ENCODE measurements at regions not wholly inside any gene's neighbourhood (a gene's known extent, or its start where the extent isn't known, plus 50 kb on each side); places are given as distances from the start of the nearest gene placed in this dataset.
"Not testable (repeated sequence)": the region's sequence is repeated elsewhere in the genome, so short reads cannot be mapped to it uniquely, and the experiment has no call there.

- no peak for DNase-seq
Observed at GRCh38 chr4:157775971-157776370, 396.9 kb downstream of the GASK1B start.

DNA sequence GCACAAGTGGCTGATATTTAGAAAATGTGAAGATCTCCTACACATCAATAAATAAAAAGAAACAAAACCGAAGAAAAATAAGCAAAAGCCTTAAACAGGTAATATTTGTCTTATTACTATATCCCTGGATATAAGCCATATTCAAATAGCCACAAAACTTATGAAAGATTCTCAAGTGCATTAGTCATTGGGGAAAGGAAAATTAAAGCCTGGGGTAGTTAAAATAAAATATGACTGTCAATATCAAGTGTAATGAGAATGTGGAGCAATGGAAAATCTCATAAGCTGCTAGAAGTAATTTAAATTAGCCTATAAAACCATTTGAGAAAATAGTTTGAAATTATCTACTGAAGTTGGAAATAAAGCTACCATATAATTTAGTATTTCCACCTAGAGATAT is 399.9 kb downstream of the GASK1B start:
- DNase-seq: no peak

- DNase-seq: no peak
Observed at GRCh38 chr4:157768419-157768818, 404.4 kb downstream of the GASK1B start.

DNA sequence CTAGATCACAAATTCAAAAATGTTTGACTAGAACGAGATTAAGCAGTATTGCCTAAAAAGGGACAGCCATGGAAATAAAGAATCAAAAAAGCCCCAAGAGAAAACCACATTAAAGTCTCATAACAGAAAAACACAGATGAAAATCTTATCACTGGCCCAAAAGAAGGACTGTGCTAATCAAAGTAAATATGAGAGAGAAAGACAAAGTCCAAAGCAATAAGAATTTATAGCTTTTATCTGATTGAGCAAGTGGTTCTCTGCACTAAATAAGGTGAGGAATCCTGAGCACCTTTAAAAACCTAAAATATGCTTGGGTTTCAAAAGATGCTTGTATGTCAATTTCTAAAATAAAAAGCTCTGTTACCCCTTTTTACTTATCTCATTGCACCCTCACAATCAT is 409.3 kb downstream of the GASK1B start:
- DNase-seq: no peak

DNA sequence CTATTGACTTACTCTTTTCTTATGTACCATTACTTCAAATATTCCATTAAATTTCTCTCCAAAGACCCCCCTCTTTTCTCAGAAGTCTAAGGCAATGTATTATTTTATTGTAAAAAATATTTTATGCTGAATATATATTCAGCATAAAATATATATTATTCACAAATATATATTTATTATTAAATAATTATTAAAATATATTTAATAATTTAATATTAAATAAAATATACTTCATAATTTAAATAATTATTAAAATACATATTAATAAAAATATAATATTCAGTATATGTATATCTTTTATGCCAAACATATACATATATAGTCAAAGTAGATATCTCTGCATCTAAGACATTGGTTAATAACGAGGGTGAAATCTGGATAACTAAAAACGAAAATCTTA is 418.4 kb downstream of the GASK1B start:
- DNase-seq: no peak

DNA sequence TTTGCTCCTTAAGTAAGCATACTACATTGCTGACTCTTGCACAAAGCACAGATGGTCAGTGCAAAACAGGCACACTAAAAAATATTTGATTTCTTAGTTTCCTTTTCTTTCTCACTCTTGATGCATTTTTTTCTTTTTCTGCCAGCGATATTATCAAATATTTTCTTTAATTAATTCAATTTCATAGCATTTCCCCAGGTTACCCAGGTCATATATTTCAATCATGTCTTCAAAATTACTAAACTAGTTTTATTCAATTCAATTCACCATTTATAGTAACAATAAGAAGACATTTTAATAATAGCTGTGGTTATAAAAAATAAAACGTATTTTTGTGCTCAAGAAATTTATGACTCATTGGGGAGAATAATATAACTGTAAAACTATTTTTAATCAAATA is 421.2 kb downstream of the GASK1B start:
- no peak for DNase-seq

DNA sequence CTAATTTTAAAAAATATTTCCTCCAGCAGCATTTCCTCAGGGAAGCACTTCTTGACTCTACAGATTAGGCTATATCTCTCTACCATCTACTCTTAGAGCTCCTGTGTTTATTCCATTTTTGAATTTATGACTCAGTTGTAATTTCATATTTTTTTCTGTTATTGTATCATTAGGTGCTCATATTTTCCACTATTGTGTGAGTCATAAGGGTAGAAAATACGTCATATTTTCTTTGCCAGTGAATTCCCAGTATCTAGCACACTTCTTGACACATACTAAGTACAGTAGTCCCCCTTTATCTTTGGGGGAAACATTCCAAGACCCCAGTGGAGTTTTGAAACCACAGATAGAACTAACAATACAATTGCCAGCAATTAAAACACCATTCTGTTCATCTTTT is 431.2 kb downstream of the GASK1B start:
- no peak for DNase-seq

- DNase-seq: no peak
Observed at GRCh38 chr4:157739242-157739641, 433.6 kb downstream of the GASK1B start.

DNA sequence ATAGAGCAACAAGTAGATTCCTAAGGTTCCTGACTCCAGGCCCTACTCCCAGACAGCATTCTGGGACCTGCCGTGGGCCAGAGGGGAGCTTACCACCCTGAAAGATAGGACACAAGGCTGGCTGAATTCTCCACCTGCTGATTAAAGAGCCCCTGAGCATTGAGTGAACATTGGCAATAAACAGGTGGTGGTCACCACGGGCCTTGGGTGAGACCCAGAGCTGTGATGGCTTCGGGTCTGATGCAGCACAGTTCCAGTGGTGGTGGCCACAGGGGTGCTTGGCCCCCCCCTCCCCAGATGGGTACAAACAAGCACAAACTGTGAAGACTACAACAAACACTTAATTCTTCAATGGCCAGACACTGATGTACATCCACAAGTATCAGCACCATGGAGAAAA is 444.6 kb downstream of the GASK1B start:
- no peak for DNase-seq

DNA sequence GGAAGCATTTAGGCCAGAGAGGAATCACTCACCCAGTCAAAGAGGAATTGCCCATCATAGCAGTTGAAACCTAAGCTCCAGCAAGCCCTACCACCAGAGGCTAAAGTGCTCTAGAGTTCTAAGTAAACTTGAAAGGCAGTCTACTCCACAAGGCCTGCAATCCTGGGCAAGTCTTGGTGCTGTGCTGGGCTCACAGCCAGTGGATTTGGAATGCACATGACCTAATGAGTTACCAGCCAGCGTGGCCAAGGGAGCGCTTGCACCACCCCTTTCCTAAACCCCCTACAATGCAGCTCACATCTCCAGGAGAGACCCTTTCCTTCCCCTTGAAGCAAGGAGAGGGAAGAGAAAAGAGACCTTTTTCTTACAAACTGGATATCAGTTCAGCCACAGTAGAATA is 445.7 kb downstream of the GASK1B start:
- DNase-seq: no peak

DNA sequence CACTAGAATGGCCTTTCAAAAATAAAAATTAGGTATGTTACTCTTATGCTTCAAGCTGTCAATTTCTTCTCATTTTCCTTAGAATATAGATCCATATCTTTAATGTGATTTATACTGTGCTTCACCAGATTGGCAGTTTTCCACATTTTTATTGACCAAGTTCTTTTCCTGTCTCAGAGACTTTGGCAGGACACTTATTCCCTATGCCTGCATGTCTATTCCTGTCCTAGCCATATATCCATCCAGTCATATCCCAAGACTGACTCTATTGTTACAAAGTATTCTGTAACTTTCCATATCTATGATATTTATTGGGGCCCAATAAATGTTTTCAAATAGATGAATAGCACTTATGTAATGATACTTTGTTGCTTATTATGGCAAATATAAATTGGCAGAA is 450.7 kb downstream of the GASK1B start:
- DNase-seq: no peak

GRCh38 chr4:157713342-157713741 is 459.5 kb downstream of the GASK1B start:
- no peak for DNase-seq

DNA sequence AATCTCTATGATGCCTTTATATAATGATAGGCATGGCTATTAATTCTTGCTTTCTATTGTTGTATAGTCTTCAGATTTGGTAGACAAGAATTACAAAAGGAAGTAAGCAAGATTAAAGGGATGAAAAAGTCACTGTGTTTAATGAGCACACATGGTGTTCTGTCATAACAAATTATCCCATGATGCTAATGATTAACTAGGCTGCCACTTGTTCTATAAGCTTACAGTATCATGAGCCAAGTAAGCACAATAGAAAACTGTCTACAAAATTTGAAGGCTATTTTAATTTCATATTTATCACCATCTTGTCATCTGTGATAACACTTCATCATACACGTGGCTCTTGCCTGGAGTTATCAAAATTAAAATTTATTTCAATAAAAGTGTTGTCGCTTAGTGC is 466.7 kb downstream of the GASK1B start:
- DNase-seq: no peak

DNA sequence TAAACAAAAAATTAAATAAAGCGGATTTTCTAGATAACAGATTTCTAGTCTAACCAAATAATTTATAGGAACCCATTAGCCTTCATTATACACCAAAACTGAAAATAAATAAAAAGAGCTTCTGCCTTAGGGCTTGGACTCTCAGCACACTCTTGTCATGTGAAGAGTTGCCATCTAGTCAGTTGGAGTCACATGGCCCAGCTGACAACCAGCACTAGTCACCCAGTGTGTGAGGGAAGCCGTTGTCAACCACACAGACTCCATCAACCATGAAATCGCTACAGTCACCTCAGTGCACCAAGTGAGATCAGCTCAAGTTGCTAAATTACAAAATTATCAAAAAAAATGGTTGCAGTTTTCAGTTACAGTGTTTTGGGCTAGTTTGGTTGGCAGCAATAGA is 470.0 kb downstream of the GASK1B start:
- DNase-seq: no peak

DNA sequence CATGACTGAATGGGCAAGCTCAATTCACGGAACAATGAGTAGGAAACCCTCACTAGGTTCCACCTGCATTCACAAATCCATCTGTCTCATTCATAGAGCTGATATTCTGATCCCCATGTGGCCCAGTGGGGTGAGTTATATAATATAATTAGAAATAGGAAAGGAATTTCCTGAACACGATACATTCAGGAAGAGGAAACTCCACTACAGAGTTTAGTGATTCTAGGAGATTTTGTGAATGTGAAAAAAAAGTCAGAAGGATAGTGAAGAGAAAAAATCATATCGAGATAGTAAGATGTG is 471.2 kb downstream of the GASK1B start:
- no peak for DNase-seq

DNA sequence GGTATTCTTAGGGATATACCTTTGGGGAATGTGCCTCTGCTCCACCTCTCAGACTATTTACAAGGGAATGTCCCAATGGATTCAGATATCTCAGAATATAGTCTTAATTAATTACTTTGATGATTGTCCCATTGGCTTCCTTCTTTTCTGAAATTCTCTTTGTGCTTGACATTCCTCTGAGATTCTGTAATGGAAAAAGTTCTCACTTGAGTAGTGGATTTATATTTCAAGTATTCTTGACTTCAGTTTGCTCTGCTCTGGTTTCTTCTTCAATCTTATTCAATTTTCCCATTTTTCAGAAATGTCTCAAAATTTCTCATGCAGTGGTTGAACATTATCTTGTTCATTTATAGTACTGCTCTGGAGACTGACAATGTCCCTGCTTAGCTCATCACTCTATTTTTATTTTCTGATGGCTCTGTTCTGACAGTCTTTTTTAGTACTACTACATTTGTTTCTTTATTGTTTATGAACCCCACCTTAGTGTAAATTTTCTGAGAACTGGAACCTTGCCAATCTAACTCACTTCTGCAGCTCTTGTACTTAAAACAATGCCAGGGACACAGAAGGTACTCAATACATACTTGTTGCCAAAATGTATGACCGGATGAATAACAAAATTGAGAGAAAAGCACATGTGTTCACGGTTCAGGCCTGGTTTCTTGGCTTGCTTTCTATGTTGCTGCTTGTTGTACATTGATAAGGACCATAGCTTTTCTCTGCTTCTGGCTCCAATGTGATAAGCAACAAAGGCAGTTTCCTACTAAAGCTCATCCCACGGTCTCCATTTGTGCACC is 471.7 kb downstream of the GASK1B start:
- no peak for DNase-seq

- no peak for DNase-seq
Observed at GRCh38 chr4:157689476-157689875, 468.9 kb downstream of the GRIA2 start.

DNA sequence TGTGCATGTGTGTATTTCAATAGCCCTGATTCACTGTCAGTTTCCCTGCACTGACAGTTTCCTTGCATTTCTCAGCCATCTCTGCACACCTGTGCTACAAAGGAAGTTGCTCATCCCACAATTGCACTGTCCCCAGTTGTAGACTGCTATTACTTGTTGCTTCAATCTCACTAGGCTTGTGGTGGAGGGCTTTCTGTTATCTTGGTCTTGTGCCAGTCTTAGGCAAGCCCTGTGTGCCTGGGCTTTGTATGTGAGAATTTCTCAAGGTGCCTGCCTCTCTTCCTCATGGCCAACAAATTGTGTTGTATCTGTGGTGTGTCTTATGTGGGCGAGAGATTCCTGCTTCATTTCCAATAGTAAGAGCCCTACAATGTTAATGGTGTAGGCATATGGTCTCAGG is 467.4 kb downstream of the GRIA2 start:
- no peak for DNase-seq

- not testable (repeated sequence) for DNase-seq
Observed at GRCh38 chr4:157679326-157679725, 458.8 kb downstream of the GRIA2 start.

GRCh38 chr4:157678478-157678877 is 457.9 kb downstream of the GRIA2 start:
- no peak for DNase-seq

GRCh38 chr4:157674699-157675098 is 454.2 kb downstream of the GRIA2 start:
- no peak for DNase-seq

- DNase-seq: no peak
Observed at GRCh38 chr4:157667836-157668235, 447.3 kb downstream of the GRIA2 start.

- no peak for DNase-seq
Observed at GRCh38 chr4:157664726-157665125, 444.2 kb downstream of the GRIA2 start.

GRCh38 chr4:157655096-157655809 is 434.7 kb downstream of the GRIA2 start:
- DNase-seq: no peak

DNA sequence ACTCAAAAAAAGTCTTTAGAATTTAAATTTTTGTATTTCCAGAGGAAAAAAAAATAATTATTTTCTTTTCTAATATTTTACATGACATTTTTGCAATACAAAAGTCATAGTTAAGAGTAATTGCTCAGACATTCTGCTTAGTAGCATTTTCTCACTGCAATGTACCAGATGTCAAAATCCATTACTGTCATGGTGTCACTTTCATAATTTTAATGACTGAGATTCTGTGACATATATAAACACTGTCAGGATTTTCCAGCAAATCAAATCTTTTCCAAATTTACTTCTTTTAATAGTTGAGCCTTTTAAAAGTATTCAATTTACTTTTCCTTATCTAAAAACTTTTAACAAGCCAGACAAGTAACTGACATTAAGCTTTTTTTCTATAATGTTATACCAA is 422.7 kb downstream of the GRIA2 start:
- DNase-seq: no peak

Measured in stimulated activated naive CD4-positive, alpha-beta T cell treated with Interleukin-2 at 50 U/mL for 16 hours (primary cell).